SK-N-SH treated with all-trans-retinoic acid at 6 μM for 48 hours (cell line): ENCODE measurements at regions not wholly inside any gene's neighbourhood (a gene's known extent, or its start where the extent isn't known, plus 50 kb on each side); places are given as distances from the start of the nearest gene placed in this dataset.

Experiments
- ATAC-seq: fragments of 200-7000 bp; cut with Tn5 transposase; 3 replicates; pipeline ENCODE4 v1.9.1; 2020; ENCODE audit warnings: mild to moderate bottlenecking, moderate library complexity
- CSDC2 ChIP-seq: fragments of 250-450 bp; sonication (Bioruptor Pico); IDR thresholded peaks from 2 replicates; pipeline ENCODE4 v1.5.0; 2020; ENCODE audit warnings: mild to moderate bottlenecking, moderate library complexity
- ESRRG ChIP-seq: fragments of 250-450 bp; sonication (Bioruptor Pico); IDR thresholded peaks from 2 replicates; pipeline ENCODE4 v1.6.1; 2021; ENCODE audit warnings: mild to moderate bottlenecking
- GLIS3 ChIP-seq: fragments of 250-450 bp; sonication (Bioruptor Pico); IDR thresholded peaks from 2 replicates; pipeline ENCODE4 v1.5.0; 2020; ENCODE audit warnings: mild to moderate bottlenecking, moderate library complexity
- ISL1 ChIP-seq: fragments of 250-450 bp; sonication (Bioruptor Pico); IDR thresholded peaks from 2 replicates; pipeline ENCODE4 v2.1.2; 2022; ENCODE audit warnings: mild to moderate bottlenecking, moderate library complexity
- OSR1 ChIP-seq: fragments of 250-450 bp; sonication (Bioruptor Pico); IDR thresholded peaks from 2 replicates; pipeline ENCODE4 v1.8.0; 2022; ENCODE audit warnings: moderate library complexity, mild to moderate bottlenecking, inconsistent platforms
- PPARA ChIP-seq: fragments of 250-450 bp; sonication (Bioruptor Pico); IDR thresholded peaks from 2 replicates; pipeline ENCODE4 v1.5.0; 2020; ENCODE audit warnings: mild to moderate bottlenecking, borderline replicate concordance
- RARB ChIP-seq: fragments of 250-450 bp; sonication (Bioruptor Pico); IDR thresholded peaks from 2 replicates; pipeline ENCODE4 v1.8.0; 2021; ENCODE audit warnings: mild to moderate bottlenecking, moderate library complexity
- SNAI2 ChIP-seq: fragments of 250-450 bp; sonication (Bioruptor Pico); IDR thresholded peaks from 2 replicates; pipeline ENCODE4 v1.5.0; 2020; ENCODE audit warnings: mild to moderate bottlenecking, moderate library complexity
- TCF4 ChIP-seq: fragments of 250-450 bp; sonication (Bioruptor Pico); IDR thresholded peaks from 2 replicates; pipeline ENCODE4 v1.8.0; 2021; ENCODE audit warnings: mild to moderate bottlenecking, moderate library complexity, borderline replicate concordance
- TOX ChIP-seq: fragments of 250-450 bp; sonication (Bioruptor Pico); IDR thresholded peaks from 2 replicates; pipeline ENCODE4 v1.8.0; 2021; ENCODE audit warnings: mild to moderate bottlenecking, moderate library complexity, borderline replicate concordance
- TSHZ2 ChIP-seq: fragments of 250-450 bp; sonication (Bioruptor Pico); IDR thresholded peaks from 2 replicates; pipeline ENCODE4 v1.5.0; 2020; ENCODE audit warnings: mild to moderate bottlenecking, moderate library complexity
- ZC3H10 ChIP-seq: fragments of 250-450 bp; sonication (Bioruptor Pico); IDR thresholded peaks from 2 replicates; pipeline ENCODE4 v1.5.1; 2021; ENCODE audit warnings: mild to moderate bottlenecking, moderate library complexity
- ZFP3 ChIP-seq: fragments of 250-450 bp; sonication (Bioruptor Pico); IDR thresholded peaks from 2 replicates; pipeline ENCODE4 v1.5.0; 2020; ENCODE audit warnings: mild to moderate bottlenecking, moderate library complexity
- ZNF70 ChIP-seq: fragments of 450-650 bp; formaldehyde crosslinking; IDR thresholded peaks from 2 replicates; pipeline ENCODE4 v1.5.0; 2020; ENCODE audit warnings: mild to moderate bottlenecking, moderate library complexity
- TF ChIP-seq, protein P1 (sequence below): fragments of 250-450 bp; sonication (Bioruptor Pico); IDR thresholded peaks from 2 replicates; pipeline ENCODE4 v1.5.1; 2020; ENCODE audit warnings: low read depth, mild to moderate bottlenecking, moderate library complexity
- TF ChIP-seq, protein P2 (sequence below): fragments of 250-450 bp; sonication (Bioruptor Pico); IDR thresholded peaks from 2 replicates; pipeline ENCODE4 v1.5.1; 2021; ENCODE audit warnings: mild to moderate bottlenecking, moderate library complexity
- TF ChIP-seq, protein P3 (sequence below): fragments of 250-450 bp; sonication (Bioruptor Pico); IDR thresholded peaks from 2 replicates; pipeline ENCODE4 v1.8.0; 2020; ENCODE audit warnings: mild to moderate bottlenecking, moderate library complexity, borderline replicate concordance

GRCh38 chr21:18877917-18878316 is 474.3 kb upstream of the TMPRSS15 start:
- no peak for ATAC-seq
- TF ChIP-seq CSDC2 (CRISPR knock-in tag), result no peak
- no peak for TF ChIP-seq SNAI2 (CRISPR knock-in tag)
- no peak for TF ChIP-seq TSHZ2
- TF ChIP-seq GLIS3 (CRISPR knock-in tag), result no peak
- no peak for TF ChIP-seq ZFP3 (CRISPR knock-in tag)
- no peak for TF ChIP-seq OSR1 (CRISPR knock-in tag)

- no peak for TF ChIP-seq RARB (CRISPR knock-in tag)
- TF ChIP-seq, protein P1, sequence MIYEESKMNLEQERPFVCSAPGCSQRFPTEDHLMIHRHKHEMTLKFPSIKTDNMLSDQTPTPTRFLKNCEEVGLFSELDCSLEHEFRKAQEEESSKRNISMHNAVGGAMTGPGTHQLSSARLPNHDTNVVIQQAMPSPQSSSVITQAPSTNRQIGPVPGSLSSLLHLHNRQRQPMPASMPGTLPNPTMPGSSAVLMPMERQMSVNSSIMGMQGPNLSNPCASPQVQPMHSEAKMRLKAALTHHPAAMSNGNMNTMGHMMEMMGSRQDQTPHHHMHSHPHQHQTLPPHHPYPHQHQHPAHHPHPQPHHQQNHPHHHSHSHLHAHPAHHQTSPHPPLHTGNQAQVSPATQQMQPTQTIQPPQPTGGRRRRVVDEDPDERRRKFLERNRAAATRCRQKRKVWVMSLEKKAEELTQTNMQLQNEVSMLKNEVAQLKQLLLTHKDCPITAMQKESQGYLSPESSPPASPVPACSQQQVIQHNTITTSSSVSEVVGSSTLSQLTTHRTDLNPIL, result no peak
- TF ChIP-seq, protein P2, sequence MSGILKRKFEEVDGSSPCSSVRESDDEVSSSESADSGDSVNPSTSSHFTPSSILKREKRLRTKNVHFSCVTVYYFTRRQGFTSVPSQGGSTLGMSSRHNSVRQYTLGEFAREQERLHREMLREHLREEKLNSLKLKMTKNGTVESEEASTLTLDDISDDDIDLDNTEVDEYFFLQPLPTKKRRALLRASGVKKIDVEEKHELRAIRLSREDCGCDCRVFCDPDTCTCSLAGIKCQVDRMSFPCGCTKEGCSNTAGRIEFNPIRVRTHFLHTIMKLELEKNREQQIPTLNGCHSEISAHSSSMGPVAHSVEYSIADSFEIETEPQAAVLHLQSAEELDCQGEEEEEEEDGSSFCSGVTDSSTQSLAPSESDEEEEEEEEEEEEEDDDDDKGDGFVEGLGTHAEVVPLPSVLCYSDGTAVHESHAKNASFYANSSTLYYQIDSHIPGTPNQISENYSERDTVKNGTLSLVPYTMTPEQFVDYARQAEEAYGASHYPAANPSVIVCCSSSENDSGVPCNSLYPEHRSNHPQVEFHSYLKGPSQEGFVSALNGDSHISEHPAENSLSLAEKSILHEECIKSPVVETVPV, result no peak
- no peak for TF ChIP-seq ZNF70 (CRISPR knock-in tag)
These were observed 484.5 kb upstream of the TMPRSS15 start for GRCh38 chr21:18887922-18888602.

DNA sequence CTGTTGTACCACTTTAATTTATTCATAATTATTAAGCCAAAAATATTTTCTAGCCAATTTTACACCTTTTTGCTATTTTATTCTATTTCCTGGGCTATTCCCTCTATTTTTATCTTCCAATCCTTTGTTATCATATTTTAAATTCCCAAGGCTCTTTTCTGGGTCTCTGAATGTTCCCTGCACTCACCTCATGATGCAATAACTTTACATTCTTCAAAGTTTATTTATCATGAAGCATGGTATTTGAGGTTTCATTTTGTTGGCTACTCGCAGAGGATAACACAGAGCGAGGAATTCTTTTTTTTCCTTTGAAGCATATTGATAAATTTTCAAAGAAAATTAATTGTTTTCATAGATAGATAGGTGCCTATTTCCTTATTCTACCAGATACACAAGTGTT is 489.8 kb upstream of the TMPRSS15 start:
- no peak for ATAC-seq
- TF ChIP-seq ZC3H10 (CRISPR knock-in tag) (no peak), GLIS3 (CRISPR knock-in tag) (no peak), TOX (CRISPR knock-in tag) (no peak), ZFP3 (CRISPR knock-in tag) (no peak), ZNF70 (CRISPR knock-in tag) (no peak), TCF4 (CRISPR knock-in tag) (no peak), RARB (CRISPR knock-in tag) (no peak)
- TF ChIP-seq, protein P2, result no peak

More at GRCh38 chr21:18887922-18888602, 484.5 kb upstream of the TMPRSS15 start:
- no peak for ATAC-seq

- TF ChIP-seq ZNF70 (CRISPR knock-in tag) (no peak), OSR1 (CRISPR knock-in tag) (no peak), RARB (CRISPR knock-in tag) (no peak), ISL1 (no peak)
- ATAC-seq, result no peak
These were observed 490.8 kb upstream of the TMPRSS15 start for GRCh38 chr21:18894387-18894786.

GRCh38 chr21:18899261-18899660 is 495.7 kb upstream of the TMPRSS15 start:
- no peak for TF ChIP-seq OSR1 (CRISPR knock-in tag)
- no peak for TF ChIP-seq SNAI2 (CRISPR knock-in tag)
- TF ChIP-seq ESRRG (CRISPR knock-in tag), result no peak
- TF ChIP-seq, protein P2, result no peak
- no peak for TF ChIP-seq TSHZ2
- no peak for TF ChIP-seq ZFP3 (CRISPR knock-in tag)
- TF ChIP-seq TCF4 (CRISPR knock-in tag), result no peak
- TF ChIP-seq, protein P3, sequence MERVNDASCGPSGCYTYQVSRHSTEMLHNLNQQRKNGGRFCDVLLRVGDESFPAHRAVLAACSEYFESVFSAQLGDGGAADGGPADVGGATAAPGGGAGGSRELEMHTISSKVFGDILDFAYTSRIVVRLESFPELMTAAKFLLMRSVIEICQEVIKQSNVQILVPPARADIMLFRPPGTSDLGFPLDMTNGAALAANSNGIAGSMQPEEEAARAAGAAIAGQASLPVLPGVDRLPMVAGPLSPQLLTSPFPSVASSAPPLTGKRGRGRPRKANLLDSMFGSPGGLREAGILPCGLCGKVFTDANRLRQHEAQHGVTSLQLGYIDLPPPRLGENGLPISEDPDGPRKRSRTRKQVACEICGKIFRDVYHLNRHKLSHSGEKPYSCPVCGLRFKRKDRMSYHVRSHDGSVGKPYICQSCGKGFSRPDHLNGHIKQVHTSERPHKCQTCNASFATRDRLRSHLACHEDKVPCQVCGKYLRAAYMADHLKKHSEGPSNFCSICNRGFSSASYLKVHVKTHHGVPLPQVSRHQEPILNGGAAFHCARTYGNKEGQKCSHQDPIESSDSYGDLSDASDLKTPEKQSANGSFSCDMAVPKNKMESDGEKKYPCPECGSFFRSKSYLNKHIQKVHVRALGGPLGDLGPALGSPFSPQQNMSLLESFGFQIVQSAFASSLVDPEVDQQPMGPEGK, result no peak
- TF ChIP-seq PPARA (CRISPR knock-in tag), result no peak
- no peak for TF ChIP-seq ISL1
- TF ChIP-seq, all 23 proteins: peak for 0
- ATAC-seq, result no peak
